Amygdala (tissue), 56 donors: ENCODE measurements at regions not wholly inside any gene's neighbourhood (a gene's known extent, or its start where the extent isn't known, plus 50 kb on each side); places are given as distances from the start of the nearest gene placed in this dataset.
A peak's percentile ranks its signal among the peaks of the same experiment; 100 is the strongest.

Experiments used
- DNase-seq, 56 donors: peaks; one replicate each; lab custom pipeline; 2025; lab: John Stamatoyannopoulos, UW

DNA sequence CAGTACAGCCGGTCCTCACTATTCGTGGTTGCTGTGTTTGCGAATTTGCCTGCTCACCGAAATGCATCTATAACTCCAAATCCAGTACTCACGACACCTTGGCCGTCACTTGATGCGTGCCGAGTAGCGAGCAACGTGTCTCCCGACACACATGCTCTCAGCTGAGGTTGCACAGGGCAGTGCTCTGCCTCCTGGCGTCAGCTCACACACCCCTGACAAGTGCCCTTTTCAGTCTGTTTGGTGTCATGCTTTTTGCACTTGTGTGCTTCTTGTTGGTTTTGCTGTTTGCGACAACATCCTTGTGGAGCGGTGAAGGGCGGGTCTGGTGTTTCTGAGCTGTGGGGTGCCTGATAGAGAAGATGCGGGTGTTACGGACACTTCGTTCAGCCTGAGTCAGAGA lies 110.4 kb upstream of the RFLNA start:
- DNase-seq = no peak

DNA sequence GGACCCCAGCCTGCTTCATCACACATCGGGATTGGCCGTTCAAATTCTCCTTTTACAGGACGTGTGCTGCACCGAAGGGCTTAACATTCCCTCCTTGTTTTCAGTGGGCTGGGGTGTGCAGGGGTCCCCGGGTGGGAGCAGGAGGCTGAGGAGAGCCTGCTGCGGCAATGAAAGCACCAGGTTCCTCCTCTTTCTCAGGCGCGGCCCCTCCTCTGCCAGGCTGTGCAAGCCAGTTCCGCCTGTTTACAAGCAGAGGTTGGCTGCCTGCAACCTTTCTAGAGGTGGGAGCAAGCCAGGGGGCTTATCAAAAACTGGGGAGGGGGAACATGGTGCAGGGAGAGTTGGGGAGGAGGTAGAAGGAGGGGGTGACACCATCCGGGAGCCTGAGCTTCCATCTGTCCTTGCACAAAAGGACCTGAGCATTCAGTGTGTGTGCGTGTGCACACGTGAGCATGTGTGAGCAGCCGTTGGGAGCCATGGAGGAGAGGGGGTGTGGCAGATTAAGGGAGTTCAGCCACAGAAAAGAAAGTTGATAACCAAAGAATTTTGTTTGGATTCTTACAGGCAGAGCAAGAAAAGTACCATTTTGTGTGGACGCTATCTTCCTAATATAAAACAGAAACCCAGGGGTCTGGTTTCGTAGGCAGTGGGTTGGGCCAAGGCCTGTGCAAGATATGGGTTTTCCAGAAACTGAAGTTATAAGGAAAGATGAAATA lies 108.8 kb upstream of the RFLNA start:
- DNase-seq = no peak

DNA sequence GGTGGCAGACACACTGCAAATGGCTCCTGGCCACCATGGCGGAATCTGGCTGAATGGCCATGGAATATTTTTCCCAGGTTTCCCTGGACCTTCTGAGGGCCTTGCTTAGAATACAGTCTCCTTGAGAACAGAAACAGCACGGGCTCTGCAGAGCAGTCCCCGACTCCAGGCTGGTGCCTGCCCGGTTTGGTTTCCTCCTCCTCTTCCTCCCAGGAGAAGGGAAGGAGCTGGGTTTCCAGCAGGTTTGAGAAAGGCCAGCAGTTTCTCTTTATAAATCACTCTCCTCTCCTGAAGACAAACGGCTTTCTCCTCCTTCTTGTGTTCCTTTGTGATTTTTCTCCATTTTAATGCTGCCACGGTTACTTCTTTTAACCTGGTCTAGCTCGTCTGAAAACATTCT lies 106.8 kb upstream of the RFLNA start:
- no peak for DNase-seq

DNA sequence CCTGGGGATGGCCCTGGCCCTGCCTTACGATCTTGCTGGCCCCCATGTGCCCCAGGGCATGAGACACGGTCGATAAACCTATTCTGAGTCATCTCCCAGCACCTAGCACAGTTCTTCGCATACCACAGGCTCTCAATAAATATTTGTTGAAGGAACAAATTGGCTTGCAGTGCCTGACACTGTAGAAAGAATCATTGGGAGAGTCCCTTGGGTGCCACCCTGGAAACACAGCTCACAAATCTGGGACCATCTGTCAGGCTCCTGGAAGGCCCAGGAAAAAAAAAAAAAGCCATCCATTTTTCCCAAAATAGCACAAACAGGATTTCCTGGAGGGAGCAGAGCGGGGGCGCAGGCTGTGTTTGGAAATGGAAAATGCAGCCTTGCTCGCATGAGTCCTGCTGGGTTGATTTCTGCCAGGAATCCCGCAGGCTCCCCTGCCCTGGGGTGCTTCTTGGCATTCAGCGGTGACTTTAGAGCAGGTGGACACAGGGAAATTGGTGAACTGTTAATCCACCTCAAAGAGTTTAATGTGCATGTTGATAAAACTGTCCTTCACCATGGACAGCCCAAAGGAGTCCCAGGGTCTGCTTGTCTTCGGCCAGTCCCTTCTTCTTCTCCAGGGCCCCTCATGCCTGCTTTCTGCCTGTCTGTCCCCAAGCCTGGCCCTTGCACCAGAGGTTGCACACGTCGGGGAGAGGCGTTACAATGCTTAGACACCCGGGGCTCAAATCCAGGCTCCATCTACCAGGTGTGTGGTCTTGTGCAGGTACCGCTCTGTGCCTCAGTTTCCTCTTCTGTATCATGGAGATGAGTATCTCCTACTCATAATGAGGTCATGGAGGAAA lies 106.1 kb upstream of the RFLNA start:
- peak in 8 of 56 donors; percentile 3 to 34 (median 13) for DNase-seq

DNA sequence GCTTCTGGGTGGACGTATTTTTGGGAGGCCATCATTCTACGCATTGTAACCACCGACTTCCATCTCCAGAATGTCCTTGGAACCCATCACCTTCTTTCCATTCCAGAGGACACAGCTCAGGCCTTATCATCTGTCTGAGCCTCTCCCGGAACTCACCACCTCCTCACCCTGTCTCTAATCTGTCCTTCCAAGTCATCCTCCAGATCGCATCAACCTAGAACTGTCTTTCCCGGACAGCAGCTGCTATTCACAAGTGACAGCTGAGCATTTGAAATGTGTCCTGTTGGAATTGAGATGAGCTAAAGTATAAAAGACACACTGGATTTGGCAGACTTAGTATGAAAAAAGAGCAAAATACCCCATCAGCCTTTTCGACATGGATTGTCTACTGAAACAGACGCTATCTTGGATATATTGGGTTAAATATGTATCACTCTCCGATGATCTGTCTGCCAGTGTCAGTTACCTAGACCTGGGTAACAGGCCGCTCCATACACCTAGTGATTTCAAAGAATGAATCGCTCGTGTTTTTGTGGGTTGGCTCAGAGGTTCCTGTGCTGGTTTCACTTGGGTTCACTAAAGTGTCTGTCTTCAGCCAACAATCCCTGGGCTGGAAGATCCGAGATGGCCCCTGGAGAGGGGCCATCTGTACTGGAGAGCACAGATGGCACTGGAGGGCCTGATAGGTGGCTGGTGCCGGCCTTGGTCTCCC lies 104.4 kb upstream of the RFLNA start:
- no peak for DNase-seq

DNA sequence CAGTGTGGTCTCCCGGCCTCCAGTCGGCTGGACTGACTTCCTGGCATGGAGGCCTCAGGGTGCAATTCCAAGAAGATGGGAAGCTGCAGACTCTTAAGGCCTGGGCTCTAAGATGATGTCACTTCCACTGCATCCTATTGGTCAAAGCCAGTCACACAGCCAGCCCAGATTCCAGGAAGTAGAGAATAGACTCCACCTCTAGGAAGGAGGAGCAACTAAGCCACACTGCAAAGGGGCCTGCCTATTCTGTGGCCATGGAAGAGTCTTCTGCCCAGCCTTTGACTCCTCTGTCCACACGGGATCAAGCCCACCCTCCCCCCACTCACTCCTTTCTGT lies 103.9 kb upstream of the RFLNA start:
- DNase-seq = no peak

DNA sequence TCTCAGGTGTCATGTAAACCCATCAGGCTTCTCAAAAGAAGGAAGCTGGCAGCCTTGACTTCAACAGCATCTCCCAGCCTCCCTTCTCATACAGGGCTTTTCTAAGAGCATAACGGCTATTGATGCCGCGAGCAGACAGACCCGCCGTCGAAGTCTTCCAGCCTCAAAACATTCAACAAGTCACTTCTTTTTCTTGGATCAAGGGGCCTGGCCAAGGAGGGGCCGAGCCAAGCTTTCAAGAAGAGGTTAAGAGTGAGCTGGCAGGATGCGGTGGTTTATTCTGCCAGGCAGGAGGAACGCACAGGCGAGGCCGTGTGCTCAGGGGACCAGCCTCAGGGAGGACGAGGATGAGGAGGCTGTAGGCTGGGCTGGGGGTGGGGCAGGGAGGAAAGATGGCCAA lies 102.9 kb upstream of the RFLNA start:
- DNase-seq = peak in 1 of 56 donors; percentile 8

DNA sequence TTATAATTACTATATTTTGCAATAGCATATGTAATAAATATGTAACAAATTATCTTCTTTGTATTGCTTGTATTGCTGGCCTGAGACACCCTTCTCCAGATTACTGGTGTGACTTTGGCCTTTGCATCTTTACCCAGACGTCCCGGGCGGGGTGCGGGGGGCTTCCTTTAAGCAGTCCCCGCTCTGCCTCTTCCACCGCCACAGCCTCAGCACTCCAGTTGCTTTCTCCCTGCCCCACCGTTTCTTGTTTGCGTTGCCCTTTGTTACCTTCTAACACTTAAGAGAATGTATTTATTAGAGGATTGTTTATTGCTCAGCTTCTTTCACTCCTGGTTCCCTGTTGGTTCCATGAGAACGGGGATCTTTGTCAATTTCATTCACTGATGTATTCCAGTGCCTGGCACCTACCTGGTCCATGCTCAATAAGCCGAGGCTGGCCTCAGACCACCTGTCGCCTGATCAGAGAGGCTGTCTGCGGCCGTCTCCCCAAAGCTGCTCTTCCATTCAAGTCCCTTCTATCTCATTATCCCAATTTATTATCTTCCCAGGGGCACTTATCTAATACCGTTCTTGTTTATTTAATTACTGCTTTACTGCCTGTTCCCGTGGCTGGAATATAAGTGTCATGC lies 100.5 kb upstream of the RFLNA start:
- no peak for DNase-seq

DNA sequence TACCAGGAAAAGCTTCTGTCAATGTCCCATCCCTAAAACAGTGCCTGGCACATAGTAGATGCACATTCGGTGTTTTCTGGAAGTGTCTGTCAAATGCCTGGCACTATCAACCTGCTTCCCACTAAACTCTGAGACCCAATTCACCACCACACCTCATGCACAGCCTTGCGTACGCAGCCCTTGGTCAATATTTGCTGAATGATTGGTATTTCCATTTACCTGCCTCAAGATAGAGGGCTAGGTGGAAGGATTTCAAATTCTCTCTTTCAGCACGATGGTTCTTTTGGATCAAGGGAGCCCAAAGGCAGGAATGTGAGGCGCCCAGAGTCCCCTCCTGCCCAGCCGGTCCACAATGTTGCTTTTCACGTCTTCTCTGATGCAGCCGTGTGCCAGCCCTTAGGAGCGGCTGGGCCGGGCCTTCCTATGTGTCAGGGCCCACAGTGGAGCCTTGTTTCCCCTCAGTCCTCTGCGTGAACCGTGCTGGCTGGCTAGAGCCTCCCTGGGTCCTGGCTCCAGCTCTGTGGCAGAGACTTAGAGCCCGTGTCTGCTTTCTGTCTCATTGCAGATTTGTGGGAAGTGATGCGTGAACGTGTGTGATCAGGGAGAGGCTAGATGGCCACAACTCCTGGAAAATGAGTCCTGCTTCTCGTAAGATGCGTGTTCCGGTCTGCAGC lies 99.9 kb upstream of the RFLNA start:
- DNase-seq = peak in 3 of 56 donors; percentile 3 to 9 (median 8)

DNA sequence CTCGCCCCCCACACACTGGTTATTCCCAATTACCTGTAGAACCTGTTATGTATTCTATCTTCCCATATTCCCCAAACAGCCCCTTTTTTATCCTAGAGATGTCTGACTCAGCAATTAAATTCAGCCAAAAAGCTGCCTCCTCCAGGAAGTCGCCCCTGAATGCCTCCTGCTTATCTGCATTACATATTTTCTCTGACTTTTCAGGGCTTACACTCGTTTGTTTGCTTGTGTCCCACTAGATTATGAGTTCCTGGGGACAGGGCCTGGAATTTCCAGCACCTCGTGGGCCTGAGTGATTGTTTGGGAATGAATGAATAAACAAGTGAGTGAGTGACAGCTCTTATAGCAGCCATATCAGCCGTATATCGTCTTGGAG lies 99.3 kb upstream of the RFLNA start:
- no peak for DNase-seq

DNA sequence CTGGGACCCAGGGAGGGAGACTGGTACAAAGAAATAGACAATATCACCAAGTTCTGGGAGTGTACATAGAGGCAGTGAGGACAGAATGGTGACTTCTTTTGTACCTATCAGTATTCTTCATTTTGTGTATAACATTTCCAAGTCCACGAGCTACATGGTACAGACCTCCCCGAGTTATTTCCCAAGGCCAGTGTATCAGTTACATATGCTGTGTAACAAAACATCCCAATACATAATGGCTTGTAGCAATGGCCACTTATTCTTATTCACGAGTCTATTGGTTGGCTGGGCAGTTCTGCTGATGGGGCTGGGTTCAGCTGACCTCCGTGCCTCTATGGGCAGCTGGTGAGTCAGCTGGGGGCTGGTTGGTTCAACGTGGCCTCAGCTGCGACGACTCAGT lies 98.7 kb upstream of the RFLNA start:
- DNase-seq = no peak

DNA sequence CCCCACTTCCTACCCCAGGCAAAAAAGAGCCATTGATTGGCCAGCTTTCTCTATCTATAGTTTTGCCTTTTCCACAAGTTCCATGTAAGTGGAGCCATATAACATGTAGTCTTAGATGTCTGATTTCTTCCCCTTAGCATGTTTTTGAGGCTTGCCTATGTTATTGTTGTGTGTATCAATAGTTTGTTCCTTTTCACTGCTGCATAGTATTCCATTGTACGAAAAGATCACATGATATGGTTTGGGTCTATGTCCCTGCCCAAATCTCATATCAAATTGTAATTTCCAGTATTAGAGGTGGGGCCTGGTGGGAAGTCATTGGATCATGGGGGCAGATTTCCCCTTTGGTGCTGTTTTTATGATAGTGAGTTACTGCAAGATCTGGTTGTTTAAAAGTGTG lies 93.6 kb upstream of the RFLNA start:
- DNase-seq = no peak

DNA sequence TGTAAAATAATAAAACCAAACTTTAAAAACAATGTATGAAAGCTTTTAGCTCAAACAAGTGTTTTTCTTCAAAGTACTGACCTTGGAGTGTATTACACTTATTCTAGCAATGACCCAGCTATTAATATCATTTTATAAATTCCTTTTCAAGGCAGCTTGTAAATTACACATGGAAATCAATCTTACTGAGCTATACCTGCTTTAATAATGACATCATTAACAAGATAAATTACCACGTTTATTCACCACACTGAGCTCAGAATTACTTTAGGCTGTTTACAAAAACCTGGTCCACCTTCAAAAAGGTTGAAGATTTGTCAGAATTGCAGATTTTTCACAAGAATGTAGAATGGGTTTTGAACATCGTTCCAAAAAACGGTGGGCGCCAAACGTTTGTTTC lies 91.7 kb upstream of the RFLNA start:
- DNase-seq = no peak

DNA sequence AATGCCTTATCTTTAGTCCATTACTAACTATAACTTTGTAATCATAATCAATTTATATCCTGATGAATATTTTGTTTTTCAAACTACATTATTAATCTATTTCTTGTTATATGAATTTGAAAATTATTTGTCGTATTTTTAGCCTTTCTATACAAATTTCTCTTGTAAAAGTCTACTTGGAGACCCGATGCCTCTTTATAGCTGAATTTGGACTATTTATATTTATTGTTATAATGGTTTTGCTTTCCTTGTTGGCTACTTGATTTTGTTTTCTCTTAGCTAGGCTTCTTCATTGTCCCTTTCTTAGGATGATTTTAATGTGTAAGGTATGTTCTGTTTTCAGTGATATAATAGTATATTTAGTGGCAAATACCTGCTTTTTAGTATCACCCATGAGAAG lies 89.5 kb upstream of the RFLNA start:
- no peak for DNase-seq

DNA sequence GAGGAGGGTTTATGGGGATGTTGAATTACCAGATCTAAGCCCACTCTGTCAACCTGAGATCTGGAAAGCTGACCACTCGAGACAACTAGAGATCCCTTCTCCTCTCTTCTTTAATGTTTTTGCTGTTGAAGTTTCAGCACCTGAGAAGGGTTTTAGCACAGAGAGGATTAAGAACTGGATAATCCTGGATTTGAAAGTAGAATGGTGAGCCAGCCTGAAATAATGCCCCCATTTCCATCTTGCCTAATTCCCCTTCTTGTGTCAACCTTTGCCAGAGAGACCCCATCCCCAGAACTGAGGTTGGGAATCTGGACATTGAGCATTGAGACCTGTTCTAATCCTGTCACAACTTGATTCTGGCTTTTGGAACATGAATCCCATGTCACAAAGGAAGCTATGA lies 87.8 kb upstream of the RFLNA start:
- DNase-seq = no peak

DNA sequence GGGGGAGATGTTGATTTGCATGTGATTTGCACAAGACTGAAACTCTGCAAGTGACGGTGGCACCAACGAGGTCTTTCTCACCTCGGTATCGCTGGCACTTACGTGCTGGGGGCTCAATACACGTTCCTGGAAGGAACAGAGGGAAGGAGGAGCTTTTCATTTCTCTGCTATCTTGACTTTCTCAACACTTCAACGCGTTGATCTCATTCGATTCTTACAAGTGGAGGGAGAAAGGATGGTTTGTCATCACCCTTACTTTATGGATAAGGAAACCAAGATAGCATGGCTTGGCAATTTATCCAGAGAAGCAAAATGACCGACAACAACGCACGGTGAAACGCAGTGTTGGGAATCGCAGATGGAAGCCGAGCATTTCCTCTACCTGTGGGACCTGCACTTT lies 87.3 kb upstream of the RFLNA start:
- no peak for DNase-seq

DNA sequence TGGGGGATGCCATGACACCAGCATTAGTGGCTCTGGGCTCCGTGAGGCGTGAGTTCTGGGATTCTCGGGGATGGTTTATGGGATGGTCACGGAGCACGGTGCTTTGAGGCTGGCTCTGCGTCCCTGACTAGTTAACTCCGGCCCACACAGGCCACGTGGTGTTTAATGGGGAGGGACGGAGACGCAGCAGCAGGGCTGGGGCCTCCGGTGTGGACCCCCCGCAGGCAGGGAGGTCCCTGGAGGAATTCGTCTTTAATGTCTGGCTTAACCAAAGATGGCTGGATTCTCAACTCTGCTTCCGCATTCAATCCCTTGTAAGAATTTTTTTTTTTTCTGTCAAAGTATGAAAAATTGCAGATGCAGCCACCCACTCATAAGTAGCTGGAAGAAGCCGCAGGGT lies 86.4 kb upstream of the RFLNA start:
- no peak for DNase-seq

DNA sequence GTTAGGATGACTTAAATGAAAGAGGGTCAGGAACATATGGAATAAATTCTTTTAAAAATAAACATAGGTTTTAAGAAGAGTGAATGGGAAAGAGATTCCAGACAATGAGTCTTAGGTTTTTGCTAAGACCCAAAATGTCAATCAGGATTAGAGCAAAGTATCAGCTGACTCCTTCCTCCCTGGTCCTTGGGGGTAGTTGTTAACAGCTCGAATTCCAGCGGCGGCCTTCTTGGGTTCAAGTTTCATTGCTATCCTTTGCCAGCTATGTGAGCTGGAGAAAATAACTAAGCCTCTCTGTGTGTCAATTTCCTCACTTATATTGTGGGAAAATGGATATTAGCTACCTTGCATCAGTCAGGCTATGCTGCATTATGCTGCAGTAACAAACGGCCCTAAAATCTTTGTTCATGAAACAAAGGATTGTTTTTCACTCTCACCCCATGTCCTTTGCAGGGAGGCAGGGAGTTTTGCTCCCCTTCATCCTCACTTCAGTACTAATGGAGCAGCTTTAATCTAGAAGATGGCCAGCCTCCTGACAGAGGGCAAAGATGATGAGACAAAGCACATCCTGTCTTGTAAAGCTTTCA lies 83.8 kb upstream of the RFLNA start:
- no peak for DNase-seq

DNA sequence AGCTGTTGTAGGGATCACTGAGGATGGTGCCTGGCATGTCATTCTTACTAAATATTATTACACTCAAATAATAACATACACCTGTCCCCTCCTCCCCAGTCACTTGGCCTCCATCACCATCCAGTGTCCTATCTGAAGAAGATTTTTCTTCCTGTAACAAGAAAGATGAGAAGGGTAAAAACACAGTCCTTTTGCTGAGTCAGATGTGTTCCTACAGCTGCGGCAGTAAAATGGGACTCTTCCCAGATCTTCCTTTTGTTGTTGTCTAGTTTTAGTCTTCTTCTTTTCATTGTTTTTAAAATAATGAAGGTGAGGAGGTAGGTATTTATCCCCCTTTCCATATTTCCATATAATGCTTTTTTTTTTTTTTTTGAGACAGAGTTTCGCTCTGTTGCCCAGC lies 83.1 kb upstream of the RFLNA start:
- no peak for DNase-seq

DNA sequence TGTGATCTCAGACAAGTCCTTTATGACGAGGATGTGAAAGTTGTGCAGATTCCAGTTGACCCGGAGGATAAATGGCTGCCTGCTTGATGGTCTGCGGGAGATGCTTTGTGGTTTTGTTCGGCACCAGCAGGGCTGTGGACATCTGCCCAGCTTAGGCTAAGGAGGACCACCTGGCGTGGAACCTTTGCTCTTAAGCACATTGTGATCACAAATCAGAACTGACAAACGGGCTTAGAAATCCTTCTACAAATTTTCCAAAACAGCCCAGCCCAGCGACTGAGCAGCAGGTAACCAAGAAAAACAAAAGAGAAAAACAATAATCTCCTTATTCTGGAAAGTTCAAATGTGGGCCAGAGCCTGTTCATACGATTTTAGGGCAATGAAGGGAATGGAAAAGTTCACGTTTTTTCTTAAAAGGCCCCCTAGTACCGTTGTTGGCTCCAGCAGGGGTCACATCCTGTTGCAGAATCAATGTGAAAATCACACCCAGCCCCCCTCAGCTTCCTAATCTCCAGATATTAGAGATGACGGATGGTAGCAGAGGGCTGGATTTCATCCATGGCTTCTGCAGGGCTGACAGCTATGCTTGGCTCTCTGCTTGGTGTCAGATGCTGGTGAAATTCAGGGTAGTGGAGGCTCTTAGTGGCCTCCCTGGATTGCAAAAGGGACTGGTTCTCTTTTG lies 81.1 kb upstream of the RFLNA start:
- no peak for DNase-seq
